ENCODE measurements at regions not wholly inside any gene's neighbourhood (a gene's known extent, or its start where the extent isn't known, plus 50 kb on each side); places are given as distances from the start of the nearest gene placed in this dataset.
"Not testable (repeated sequence)": the region's sequence is repeated elsewhere in the genome, so short reads cannot be mapped to it uniquely, and the experiment has no call there.

- no peaks in the 10 kb centered on the region for H3K4me1 ChIP-seq
- H3K36me3 ChIP-seq, result no peaks in the 10 kb centered on the region
- H3K27me3 ChIP-seq, result no peaks in the 10 kb centered on the region
- no peak overlapping the region for H3K27ac ChIP-seq
- TF ChIP-seq POLR2A (IDR thresholded peaks at IDR 0.05), result no peak
- no peak for TF ChIP-seq CTCF (IDR thresholded peaks at IDR 0.05)
- no peaks in the 10 kb centered on the region for H3K9me3 ChIP-seq
- no peak overlapping the region for H3K4me3 ChIP-seq
- DNase-seq, result no peak
These were observed 97.7 kb upstream of the KIF2A start for GRCh38 chr5:62208218-62208852.

GRCh38 chr5:62211405-62211804 lies 94.6 kb upstream of the KIF2A start:
- H3K4me1 ChIP-seq, result no peaks in the 10 kb centered on the region
- H3K4me3 ChIP-seq, result no peak overlapping the region
- no peaks in the 10 kb centered on the region for H3K36me3 ChIP-seq
- no peaks in the 10 kb centered on the region for H3K9me3 ChIP-seq
- no peak for TF ChIP-seq POLR2A (IDR thresholded peaks at IDR 0.05)
- no peak for TF ChIP-seq CTCF (IDR thresholded peaks at IDR 0.05)
- H3K27me3 ChIP-seq, result no peaks in the 10 kb centered on the region
- no peak overlapping the region for H3K27ac ChIP-seq
- no peak for DNase-seq

GRCh38 chr5:62212648-62213047 lies 93.4 kb upstream of the KIF2A start:
- Histone ChIP-seq H3K9me3 (no peaks in the 10 kb centered on the region), H3K4me1 (no peaks in the 10 kb centered on the region), H3K27me3 (no peaks in the 10 kb centered on the region), H3K27ac (no peak overlapping the region), H3K4me3 (no peak overlapping the region), H3K36me3 (no peaks in the 10 kb centered on the region)
- no peak for DNase-seq
- no peak for TF ChIP-seq POLR2A (IDR thresholded peaks at IDR 0.05)
- no peak for TF ChIP-seq CTCF (IDR thresholded peaks at IDR 0.05)

GRCh38 chr5:62214701-62215100 lies 91.3 kb upstream of the KIF2A start:
- H3K9me3 ChIP-seq, result no peaks in the 10 kb centered on the region
- no peaks in the 10 kb centered on the region for H3K4me1 ChIP-seq
- H3K4me3 ChIP-seq, result no peak overlapping the region
- no peak for DNase-seq
- no peak overlapping the region for H3K27ac ChIP-seq
- no peaks in the 10 kb centered on the region for H3K36me3 ChIP-seq
- TF ChIP-seq CTCF (IDR thresholded peaks at IDR 0.05), result no peak
- TF ChIP-seq POLR2A (IDR thresholded peaks at IDR 0.05), result no peak
- H3K27me3 ChIP-seq, result no peaks in the 10 kb centered on the region

- DNase-seq, H3K36me3 ChIP-seq, H3K9me3 ChIP-seq, H3K27me3 ChIP-seq, H3K4me3 ChIP-seq, H3K4me1 ChIP-seq, H3K27ac ChIP-seq: not testable (repeated sequence)
These were observed 89.4 kb upstream of the KIF2A start for GRCh38 chr5:62216603-62217002.

- not testable (repeated sequence) for H3K4me3 ChIP-seq, DNase-seq, H3K36me3 ChIP-seq, H3K27me3 ChIP-seq, H3K27ac ChIP-seq, H3K9me3 ChIP-seq, H3K4me1 ChIP-seq
These were observed 88.9 kb upstream of the KIF2A start for GRCh38 chr5:62217095-62217494.

- not testable (repeated sequence) for DNase-seq, H3K27me3 ChIP-seq, H3K9me3 ChIP-seq, H3K36me3 ChIP-seq, H3K27ac ChIP-seq, H3K4me1 ChIP-seq, H3K4me3 ChIP-seq
These were observed 87.1 kb upstream of the KIF2A start for GRCh38 chr5:62218860-62219259.

- peak in 2 of 3 donors; percentile 53 to 59 for DNase-seq
- H3K36me3 ChIP-seq, H3K4me1 ChIP-seq, H3K9me3 ChIP-seq, H3K27me3 ChIP-seq, H3K4me3 ChIP-seq, H3K27ac ChIP-seq: not testable (repeated sequence)
These were observed 84.1 kb upstream of the KIF2A start for GRCh38 chr5:62221881-62222280.

GRCh38 chr5:62222305-62222704 lies 83.7 kb upstream of the KIF2A start:
- H3K27me3 ChIP-seq, DNase-seq, H3K4me3 ChIP-seq, H3K27ac ChIP-seq, H3K36me3 ChIP-seq, H3K9me3 ChIP-seq, H3K4me1 ChIP-seq: not testable (repeated sequence)
